SK-N-SH (cell line): ENCODE measurements at regions not wholly inside any gene's neighbourhood (a gene's known extent, or its start where the extent isn't known, plus 50 kb on each side); places are given as distances from the start of the nearest gene placed in this dataset.

Source experiments
- CTCF ChIA-PET: fragments of 300-600, 350-600 bp; formaldehyde crosslinking; extraction: SDS; loops from one replicate; lab custom pipeline; 2021; lab: Yijun Ruan, JAX
- POLR2A ChIA-PET: fragments of 350-600 bp; sonication (Branson Sonifier 250); formaldehyde crosslinking; extraction: SDS; loops from one replicate; lab custom pipeline; 2020; ENCODE audit warnings: antibody characterized with exemption, inconsistent platforms; lab: Yijun Ruan, JAX
- DNase-seq: peaks from one replicate; pipeline ENCODE4 v3.0.0; 2012
- H2AFZ ChIP-seq: fragments of 200-600 bp; sonication (generic); 2 replicates; pipeline ENCODE4 v1.8.1; 2016; ENCODE audit warnings: antibody characterized with exemption, mild to moderate bottlenecking, low read depth
- H3F3A ChIP-seq: fragments of 200-600 bp; sonication (generic); replicated peaks from 2 replicates; pipeline ENCODE3; 2016; ENCODE audit warnings: antibody characterized with exemption, mild to moderate bottlenecking; ENCODE audit not compliant: insufficient read depth
- H3K27ac ChIP-seq, 2 experiments: fragments of 200-500 bp in 1 of 2; fragments of 200-600 bp in 1 of 2; sonication (Bioruptor generic) in 1 of 2; sonication (generic), shearing (Covaris generic) in 1 of 2; 2 replicates each; pipeline versions ENCODE4 v1.5.1 to v1.6.1; 2014 to 2016; ENCODE audit warnings: low read depth in 2 of 2, inconsistent platforms in 1 of 2, low read length in 1 of 2, mild to moderate bottlenecking in 1 of 2, mixed read lengths in 1 of 2
- H3K27me3 ChIP-seq: fragments of 200-600 bp; sonication (generic), shearing (Covaris generic); 2 replicates; pipeline ENCODE4 v1.6.1; 2016; ENCODE audit warnings: mixed run types; ENCODE audit not compliant: insufficient read depth
- H3K36me3 ChIP-seq, 2 experiments: fragments of 200-500 bp in 1 of 2; fragments of 200-600 bp in 1 of 2; sonication (Bioruptor generic) in 1 of 2; sonication (generic) in 1 of 2; replicated peaks in 1 of 2; 2 replicates each; pipeline versions ENCODE3 to v1.5.1; 2014 to 2016; ENCODE audit warnings: low read length in 1 of 2, mild to moderate bottlenecking in 1 of 2; ENCODE audit not compliant: insufficient read depth in 2 of 2, control insufficient read depth in 1 of 2
- H3K4me1 ChIP-seq, 2 experiments: fragments of 200-500 bp in 1 of 2; fragments of 200-600 bp in 1 of 2; sonication (Bioruptor generic) in 1 of 2; sonication (generic), shearing (Covaris generic) in 1 of 2; 2 replicates each; pipeline versions ENCODE4 v1.5.1 to v1.6.1; 2014 to 2016; ENCODE audit warnings: low read depth in 1 of 2, low read length in 1 of 2, mixed run types in 1 of 2; ENCODE audit not compliant: insufficient read depth in 2 of 2, control insufficient read depth in 1 of 2
- H3K4me2 ChIP-seq: fragments of 200-600 bp; sonication (generic), shearing (Covaris generic); 2 replicates; pipeline ENCODE4 v1.6.1; 2017; ENCODE audit warnings: mixed run types
- H3K4me3 ChIP-seq, 2 experiments: fragments of 200-500 bp in 1 of 2; fragments of 200-600 bp in 1 of 2; sonication (Bioruptor generic) in 1 of 2; sonication (generic), shearing (Covaris generic) in 1 of 2; 2 replicates each; pipeline versions ENCODE4 v1.5.1 to v1.8.1; 2014 to 2016; ENCODE audit warnings: low read depth in 2 of 2, inconsistent platforms in 1 of 2, low read length in 1 of 2, mild to moderate bottlenecking in 1 of 2, mixed read lengths in 1 of 2, moderate library complexity in 1 of 2
- H3K79me2 ChIP-seq: fragments of 200-600 bp; sonication (generic); 2 replicates; pipeline ENCODE4 v1.8.1; 2017; ENCODE audit warnings: mild to moderate bottlenecking; ENCODE audit not compliant: insufficient read depth
- H3K9ac ChIP-seq: fragments of 200-600 bp; sonication (generic); 2 replicates; pipeline ENCODE4 v1.6.1; 2017; ENCODE audit warnings: mixed run types
- H3K9me2 ChIP-seq: fragments of 200-600 bp; sonication (generic); 2 replicates; pipeline ENCODE4 v1.6.1; 2017; ENCODE audit warnings: mixed run types
- H3K9me3 ChIP-seq: fragments of 200-600 bp; sonication (generic); 2 replicates; pipeline ENCODE4 v1.6.1; 2017; ENCODE audit warnings: mixed run types, mild to moderate bottlenecking, moderate library complexity
- H4K20me1 ChIP-seq: fragments of 200-600 bp; sonication (generic); 2 replicates; pipeline ENCODE4 v1.6.1; 2017; ENCODE audit warnings: mild to moderate bottlenecking, mixed run types; ENCODE audit not compliant: insufficient read depth
- CHD2 ChIP-seq: fragments of 150-350 bp; IDR thresholded peaks from 2 replicates; pipeline ENCODE4 v1.6.1; 2018; ENCODE audit warnings: low read length; ENCODE audit not compliant: partially characterized antibody
- ELF1 ChIP-seq: IDR thresholded peaks from 2 replicates; pipeline ENCODE4 v1.4.0; 2012
- EZH2phosphoT487 ChIP-seq: fragments of 200-600 bp; sonication (generic); IDR thresholded peaks from 2 replicates; pipeline ENCODE4 v1.6.1; 2017; ENCODE audit warnings: low read depth, mixed run types, mild to moderate bottlenecking, antibody characterized with exemption, moderate library complexity, borderline replicate concordance
- FOSL2 ChIP-seq: IDR thresholded peaks from 2 replicates; pipeline ENCODE4 v1.4.0; 2012; ENCODE audit warnings: low read depth, mild to moderate bottlenecking, moderate library complexity, borderline replicate concordance
- FOXJ3 ChIP-seq: sonication (generic); formaldehyde crosslinking; IDR thresholded peaks from 2 replicates; pipeline ENCODE4 v1.5.1; 2020; ENCODE audit warnings: mild to moderate bottlenecking, missing genetic modification reagents
- FOXM1 ChIP-seq: IDR thresholded peaks from 2 replicates; pipeline ENCODE4 v1.4.0; 2012; ENCODE audit warnings: low read depth, mild to moderate bottlenecking
- GABPA ChIP-seq: IDR thresholded peaks from 2 replicates; pipeline ENCODE4 v1.4.0; 2012; ENCODE audit warnings: low read depth, mild to moderate bottlenecking
- JUND ChIP-seq: IDR thresholded peaks from 2 replicates; pipeline ENCODE4 v1.4.0; 2012
- MXI1 ChIP-seq: IDR thresholded peaks from 2 replicates; pipeline ENCODE4 v1.6.1; 2012; ENCODE audit warnings: mild to moderate bottlenecking, low read depth, low read length, improper control_type of control experiment
- NRF1 ChIP-seq: IDR thresholded peaks from 2 replicates; pipeline ENCODE4 v1.6.1; 2012; ENCODE audit warnings: low read depth, mild to moderate bottlenecking, low read length
- POLR2AphosphoS5 ChIP-seq: IDR thresholded peaks from 2 replicates; pipeline ENCODE4 v1.6.1; 2012; ENCODE audit warnings: low read depth, low read length
- RAD21 ChIP-seq: IDR thresholded peaks from 2 replicates; pipeline ENCODE4 v1.6.1; 2012; ENCODE audit warnings: mild to moderate bottlenecking, low read length
- RCOR1 ChIP-seq: fragments of 150-350 bp; IDR thresholded peaks from 2 replicates; pipeline ENCODE4 v1.6.1; 2017; ENCODE audit warnings: antibody characterized with exemption, low read length
- RFX5 ChIP-seq: IDR thresholded peaks from 2 replicates; pipeline ENCODE4 v1.6.1; 2012; ENCODE audit warnings: mild to moderate bottlenecking, improper control_type of control experiment, low read length
- RXRA ChIP-seq: IDR thresholded peaks from 2 replicates; pipeline ENCODE4 v1.4.0; 2012; ENCODE audit warnings: low read depth, mild to moderate bottlenecking, borderline replicate concordance
- SMC3 ChIP-seq: IDR thresholded peaks from 2 replicates; pipeline ENCODE4 v1.6.1; 2012; ENCODE audit warnings: low read depth, low read length, improper control_type of control experiment
- TCF12 ChIP-seq: IDR thresholded peaks from 2 replicates; pipeline ENCODE4 v1.4.0; 2012
- TEAD4 ChIP-seq: IDR thresholded peaks from 2 replicates; pipeline ENCODE4 v1.4.0; 2012; ENCODE audit warnings: mild to moderate bottlenecking, borderline replicate concordance; ENCODE audit not compliant: insufficient read depth
- USF1 ChIP-seq: IDR thresholded peaks from 2 replicates; pipeline ENCODE4 v1.4.0; 2012; ENCODE audit warnings: low read depth, borderline replicate concordance
- USF2 ChIP-seq: fragments of 150-350 bp; IDR thresholded peaks from 2 replicates; pipeline ENCODE4 v1.6.1; 2017; ENCODE audit warnings: antibody characterized with exemption, low read length, low read depth, borderline replicate concordance
- WGBS: methylation state at CpG from one replicate; pipeline ENCODE4 v1.1.6; 2017; ENCODE audit warnings: low lambda C conversion rate; 5-methylcytosine and 5-hydroxymethylcytosine counted together
- TF ChIP-seq, protein P1 (sequence below): fragments of 150-350 bp; IDR thresholded peaks from 2 replicates; pipeline ENCODE4 v1.6.1; 2016; ENCODE audit warnings: mild to moderate bottlenecking, low read depth, low read length
- TF ChIP-seq, protein P2 (sequence below): fragments of 200-600 bp; sonication (generic); IDR thresholded peaks from 2 replicates; pipeline ENCODE4 v1.6.1; 2017; ENCODE audit warnings: antibody characterized with exemption, mild to moderate bottlenecking, moderate library complexity
- TF ChIP-seq, protein P3 (sequence below): IDR thresholded peaks from 2 replicates; pipeline ENCODE4; 2012

GRCh38 chr6:156715839-156716238 lies 61.3 kb upstream of the ARID1B start:
- WGBS: 81% methylated on average over 4 of the region's 5 CpGs
- POLR2A ChIA-PET: no interaction called here
- TF ChIP-seq JUND (no peak), NRF1 (no peak), CHD2 (no peak), TCF12 (no peak), RFX5 (no peak), GABPA (no peak), FOXM1 (no peak), MXI1 (no peak), FOSL2 (no peak), RAD21 (no peak), FOXJ3 (no peak), TEAD4 (no peak), SMC3 (no peak), RXRA (no peak), RCOR1 (no peak), ELF1 (no peak)
- TF ChIP-seq, protein P1, sequence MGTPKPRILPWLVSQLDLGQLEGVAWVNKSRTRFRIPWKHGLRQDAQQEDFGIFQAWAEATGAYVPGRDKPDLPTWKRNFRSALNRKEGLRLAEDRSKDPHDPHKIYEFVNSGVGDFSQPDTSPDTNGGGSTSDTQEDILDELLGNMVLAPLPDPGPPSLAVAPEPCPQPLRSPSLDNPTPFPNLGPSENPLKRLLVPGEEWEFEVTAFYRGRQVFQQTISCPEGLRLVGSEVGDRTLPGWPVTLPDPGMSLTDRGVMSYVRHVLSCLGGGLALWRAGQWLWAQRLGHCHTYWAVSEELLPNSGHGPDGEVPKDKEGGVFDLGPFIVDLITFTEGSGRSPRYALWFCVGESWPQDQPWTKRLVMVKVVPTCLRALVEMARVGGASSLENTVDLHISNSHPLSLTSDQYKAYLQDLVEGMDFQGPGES: no peak
- TF ChIP-seq, protein P2, sequence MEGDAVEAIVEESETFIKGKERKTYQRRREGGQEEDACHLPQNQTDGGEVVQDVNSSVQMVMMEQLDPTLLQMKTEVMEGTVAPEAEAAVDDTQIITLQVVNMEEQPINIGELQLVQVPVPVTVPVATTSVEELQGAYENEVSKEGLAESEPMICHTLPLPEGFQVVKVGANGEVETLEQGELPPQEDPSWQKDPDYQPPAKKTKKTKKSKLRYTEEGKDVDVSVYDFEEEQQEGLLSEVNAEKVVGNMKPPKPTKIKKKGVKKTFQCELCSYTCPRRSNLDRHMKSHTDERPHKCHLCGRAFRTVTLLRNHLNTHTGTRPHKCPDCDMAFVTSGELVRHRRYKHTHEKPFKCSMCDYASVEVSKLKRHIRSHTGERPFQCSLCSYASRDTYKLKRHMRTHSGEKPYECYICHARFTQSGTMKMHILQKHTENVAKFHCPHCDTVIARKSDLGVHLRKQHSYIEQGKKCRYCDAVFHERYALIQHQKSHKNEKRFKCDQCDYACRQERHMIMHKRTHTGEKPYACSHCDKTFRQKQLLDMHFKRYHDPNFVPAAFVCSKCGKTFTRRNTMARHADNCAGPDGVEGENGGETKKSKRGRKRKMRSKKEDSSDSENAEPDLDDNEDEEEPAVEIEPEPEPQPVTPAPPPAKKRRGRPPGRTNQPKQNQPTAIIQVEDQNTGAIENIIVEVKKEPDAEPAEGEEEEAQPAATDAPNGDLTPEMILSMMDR: no peak
- H3K9ac ChIP-seq: no peak overlapping the region
- no peaks in the 10 kb centered on the region for H3K4me1 ChIP-seq
- no peaks in the 10 kb centered on the region for H3K9me3 ChIP-seq
- no peak overlapping the region for H3K27ac ChIP-seq
- H2AFZ ChIP-seq: no peak overlapping the region
- H4K20me1 ChIP-seq: no peaks in the 10 kb centered on the region
- H3K4me2 ChIP-seq: no peak overlapping the region
- CTCF ChIA-PET: no interaction called here
- no peaks in the 10 kb centered on the region for H3K9me2 ChIP-seq
- no peak for DNase-seq
- H3K36me3 ChIP-seq: no peaks in the 10 kb centered on the region
- H3K79me2 ChIP-seq: no peaks in the 10 kb centered on the region
- no peak overlapping the region for H3K4me3 ChIP-seq
- H3K27me3 ChIP-seq: no peaks in the 10 kb centered on the region
- H3F3A ChIP-seq: no peaks in the 10 kb centered on the region

- no peaks in the 10 kb centered on the region for H3K36me3 ChIP-seq
- H3F3A ChIP-seq: no peaks in the 10 kb centered on the region
- CTCF ChIA-PET: no interaction called here
- H3K27ac ChIP-seq: no peak overlapping the region
- H3K4me2 ChIP-seq: no peak overlapping the region
- H3K79me2 ChIP-seq: no peaks in the 10 kb centered on the region
- H2AFZ ChIP-seq: no peak overlapping the region
- 69% methylated on average over 5 of the region's 5 CpGs for WGBS
- no peaks in the 10 kb centered on the region for H3K9me3 ChIP-seq
- H4K20me1 ChIP-seq: no peaks in the 10 kb centered on the region
- no peaks in the 10 kb centered on the region for H3K27me3 ChIP-seq
- DNase-seq: no peak
- H3K9ac ChIP-seq: no peak overlapping the region
- POLR2A ChIA-PET: no interaction called here
- no peak overlapping the region for H3K4me3 ChIP-seq
- TF ChIP-seq EZH2phosphoT487 (no peak), SMC3 (no peak), POLR2AphosphoS5 (no peak), USF1 (no peak), RXRA (no peak), RCOR1 (no peak), USF2 (no peak)
- TF ChIP-seq, protein P3, sequence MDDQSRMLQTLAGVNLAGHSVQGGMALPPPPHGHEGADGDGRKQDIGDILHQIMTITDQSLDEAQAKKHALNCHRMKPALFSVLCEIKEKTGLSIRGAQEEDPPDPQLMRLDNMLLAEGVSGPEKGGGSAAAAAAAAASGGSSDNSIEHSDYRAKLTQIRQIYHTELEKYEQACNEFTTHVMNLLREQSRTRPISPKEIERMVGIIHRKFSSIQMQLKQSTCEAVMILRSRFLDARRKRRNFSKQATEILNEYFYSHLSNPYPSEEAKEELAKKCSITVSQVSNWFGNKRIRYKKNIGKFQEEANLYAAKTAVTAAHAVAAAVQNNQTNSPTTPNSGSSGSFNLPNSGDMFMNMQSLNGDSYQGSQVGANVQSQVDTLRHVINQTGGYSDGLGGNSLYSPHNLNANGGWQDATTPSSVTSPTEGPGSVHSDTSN: no peak
- TF ChIP-seq, protein P1: no peak
- TF ChIP-seq, all 33 proteins: peak for 0
- Histone ChIP-seq H3K4me1 (no peaks in the 10 kb centered on the region), H3K9me2 (no peaks in the 10 kb centered on the region)
These were observed 63.6 kb upstream of the ARID1B start for GRCh38 chr6:156713548-156713947.
